OCI-LY3 (cell line): ENCODE measurements at regions not wholly inside any gene's neighbourhood (a gene's known extent, or its start where the extent isn't known, plus 50 kb on each side); places are given as distances from the start of the nearest gene placed in this dataset.
"Not testable (repeated sequence)": the region's sequence is repeated elsewhere in the genome, so short reads cannot be mapped to it uniquely, and the experiment has no call there.

Experiments used
- H2AFZ ChIP-seq: fragments of 200-600, 300-600 bp; shearing (Covaris generic); 2 replicates; pipeline ENCODE4 v1.6.0; 2014; ENCODE audit warnings: antibody characterized with exemption, low read depth, low read length
- H3K27ac ChIP-seq: fragments of 200-600, 300-600 bp; sonication (generic); 2 replicates; pipeline ENCODE4 v1.5.1; 2014; ENCODE audit warnings: mild to moderate bottlenecking, low read length, moderate library complexity, mixed read lengths
- H3K27me3 ChIP-seq: fragments of 200-600, 300-600 bp; sonication (generic); 2 replicates; pipeline ENCODE4 v1.6.1; 2014; ENCODE audit warnings: low read depth, low read length, mixed read lengths
- H3K36me3 ChIP-seq: fragments of 200-600, 300-600 bp; sonication (generic); replicated peaks from 2 replicates; pipeline ENCODE3; 2014; ENCODE audit warnings: low read depth, low read length, mixed read lengths
- H3K4me1 ChIP-seq: fragments of 300-600, 200-600 bp; sonication (generic); 2 replicates; pipeline ENCODE4 v1.6.1; 2014; ENCODE audit warnings: low read length, mixed read lengths
- H3K4me2 ChIP-seq: fragments of 200-600, 300-600 bp; sonication (generic); 2 replicates; pipeline ENCODE4 v1.6.1; 2014; ENCODE audit warnings: low read length, mixed read lengths
- H3K4me3 ChIP-seq: fragments of 300-600, 200-600 bp; sonication (generic); 2 replicates; pipeline ENCODE4 v1.5.1; 2014; ENCODE audit warnings: antibody characterized with exemption, mild to moderate bottlenecking, low read length, moderate library complexity
- H3K79me2 ChIP-seq: fragments of 300-600, 200-600 bp; shearing (Covaris generic); 2 replicates; pipeline ENCODE4 v1.6.1; 2014; ENCODE audit warnings: mild to moderate bottlenecking, low read length, mixed read lengths
- H3K9ac ChIP-seq: fragments of 300-600, 200-600 bp; shearing (Covaris generic); 2 replicates; pipeline ENCODE4 v1.6.0; 2014; ENCODE audit warnings: mild to moderate bottlenecking, low read length, moderate library complexity
- H3K9me3 ChIP-seq: fragments of 200-600, 300-600 bp; shearing (Covaris generic); 2 replicates; pipeline ENCODE4 v1.6.1; 2014; ENCODE audit warnings: low read length, mixed read lengths; ENCODE audit not compliant: insufficient read depth
- H4K20me1 ChIP-seq: fragments of 200-600, 300-600 bp; sonication (generic); 2 replicates; pipeline ENCODE4 v1.6.1; 2016; ENCODE audit warnings: low read length, mixed read lengths; ENCODE audit not compliant: insufficient read depth
- CTCF ChIP-seq: fragments of 200-600, 300-600 bp; sonication (generic); IDR thresholded peaks from 2 replicates; pipeline ENCODE4 v1.5.1; 2014; ENCODE audit warnings: antibody characterized with exemption, low read length, low read depth
- EZH2phosphoT487 ChIP-seq: fragments of 200-600 bp; shearing (Covaris generic); IDR thresholded peaks from 2 replicates; pipeline ENCODE4 v1.6.1; 2018; ENCODE audit warnings: antibody characterized with exemption, mixed run types, low read depth

GRCh38 chr14:83171761-83172160 lies 1638.1 kb upstream of the SEL1L start:
- no peak overlapping the region for H3K4me3 ChIP-seq
- H3K27me3 ChIP-seq: no peaks in the 10 kb centered on the region

GRCh38 chr14:83172363-83172762 lies 1638.7 kb upstream of the SEL1L start:
- Histone ChIP-seq H3K9ac (no peak overlapping the region), H3K27ac (no peak overlapping the region), H3K36me3 (no peaks in the 10 kb centered on the region), H4K20me1 (no peaks in the 10 kb centered on the region), H3K4me1 (peaks cover 9% of the 10 kb centered on the region), H3K27me3 (no peaks in the 10 kb centered on the region), H3K4me2 (no peak overlapping the region), H3K4me3 (no peak overlapping the region), H3K9me3 (no peaks in the 10 kb centered on the region), H2AFZ (no peak overlapping the region), H3K79me2 (no peaks in the 10 kb centered on the region)
- TF ChIP-seq CTCF (no peak), EZH2phosphoT487 (no peak)

More at GRCh38 chr14:83171761-83172160, 1638.1 kb upstream of the SEL1L start:
- no peaks in the 10 kb centered on the region for H3K36me3 ChIP-seq
- no peak overlapping the region for H3K9ac ChIP-seq
- H3K27ac ChIP-seq: no peak overlapping the region
- peaks cover 9% of the 10 kb centered on the region for H3K4me1 ChIP-seq
- no peaks in the 10 kb centered on the region for H3K9me3 ChIP-seq
- TF ChIP-seq CTCF: no peak
- TF ChIP-seq EZH2phosphoT487: no peak
- H2AFZ ChIP-seq: no peak overlapping the region
- H3K79me2 ChIP-seq: no peaks in the 10 kb centered on the region
- H3K4me2 ChIP-seq: no peak overlapping the region
- H4K20me1 ChIP-seq: no peaks in the 10 kb centered on the region

- Histone ChIP-seq H3K4me2 (peak overlapping the region; percentile 20; the same call in 1 of the 2 replicates), H3K4me1 (peaks cover 9% of the 10 kb centered on the region), H4K20me1 (no peaks in the 10 kb centered on the region), H2AFZ (no peak overlapping the region), H3K27ac (no peak overlapping the region), H3K4me3 (no peak overlapping the region), H3K9ac (no peak overlapping the region), H3K9me3 (no peaks in the 10 kb centered on the region), H3K27me3 (no peaks in the 10 kb centered on the region), H3K36me3 (no peaks in the 10 kb centered on the region), H3K79me2 (no peaks in the 10 kb centered on the region)
- TF ChIP-seq EZH2phosphoT487: no peak
- no peak for TF ChIP-seq CTCF
Measured at GRCh38 chr14:83173687-83174086, 1640.0 kb upstream of the SEL1L start.

GRCh38 chr14:83184531-83184930 lies 1650.9 kb upstream of the SEL1L start:
- no peak overlapping the region for H3K4me2 ChIP-seq
- H3K27me3 ChIP-seq: no peaks in the 10 kb centered on the region
- H3K4me1 ChIP-seq: no peaks in the 10 kb centered on the region
- no peak overlapping the region for H2AFZ ChIP-seq
- TF ChIP-seq CTCF: no peak
- TF ChIP-seq EZH2phosphoT487: no peak
- no peaks in the 10 kb centered on the region for H3K79me2 ChIP-seq
- H3K36me3 ChIP-seq: no peaks in the 10 kb centered on the region
- no peaks in the 10 kb centered on the region for H3K9me3 ChIP-seq
- no peak overlapping the region for H3K27ac ChIP-seq
- no peak overlapping the region for H3K4me3 ChIP-seq
- H4K20me1 ChIP-seq: no peaks in the 10 kb centered on the region
- no peak overlapping the region for H3K9ac ChIP-seq

GRCh38 chr14:83188311-83188710 lies 1654.7 kb upstream of the SEL1L start:
- not testable (repeated sequence) for H4K20me1 ChIP-seq, H3K27me3 ChIP-seq, H3K27ac ChIP-seq, H3K36me3 ChIP-seq, H3K9me3 ChIP-seq, H3K4me3 ChIP-seq, H2AFZ ChIP-seq, H3K9ac ChIP-seq, H3K4me1 ChIP-seq, H3K4me2 ChIP-seq, H3K79me2 ChIP-seq
